GM21360 (cell line): ENCODE measurements at regions not wholly inside any gene's neighbourhood (a gene's known extent, or its start where the extent isn't known, plus 50 kb on each side); places are given as distances from the start of the nearest gene placed in this dataset.

ENCODE experiments used
- ATAC-seq: cut with Tn5 transposase; IDR thresholded peaks from one replicate; pipeline ENCODE4 v1.9.1; 2021; ENCODE audit warnings: mild to moderate bottlenecking, moderate library complexity; ENCODE audit not compliant: unreplicated experiment

- no peak for ATAC-seq
These were observed 187.4 kb upstream of the JARID2 start for GRCh38 chr6:15058200-15059061.

- no peak for ATAC-seq
These were observed 184.7 kb upstream of the JARID2 start for GRCh38 chr6:15061180-15061641.

GRCh38 chr6:15061908-15062515 lies 183.9 kb upstream of the JARID2 start:
- ATAC-seq = no peak

DNA sequence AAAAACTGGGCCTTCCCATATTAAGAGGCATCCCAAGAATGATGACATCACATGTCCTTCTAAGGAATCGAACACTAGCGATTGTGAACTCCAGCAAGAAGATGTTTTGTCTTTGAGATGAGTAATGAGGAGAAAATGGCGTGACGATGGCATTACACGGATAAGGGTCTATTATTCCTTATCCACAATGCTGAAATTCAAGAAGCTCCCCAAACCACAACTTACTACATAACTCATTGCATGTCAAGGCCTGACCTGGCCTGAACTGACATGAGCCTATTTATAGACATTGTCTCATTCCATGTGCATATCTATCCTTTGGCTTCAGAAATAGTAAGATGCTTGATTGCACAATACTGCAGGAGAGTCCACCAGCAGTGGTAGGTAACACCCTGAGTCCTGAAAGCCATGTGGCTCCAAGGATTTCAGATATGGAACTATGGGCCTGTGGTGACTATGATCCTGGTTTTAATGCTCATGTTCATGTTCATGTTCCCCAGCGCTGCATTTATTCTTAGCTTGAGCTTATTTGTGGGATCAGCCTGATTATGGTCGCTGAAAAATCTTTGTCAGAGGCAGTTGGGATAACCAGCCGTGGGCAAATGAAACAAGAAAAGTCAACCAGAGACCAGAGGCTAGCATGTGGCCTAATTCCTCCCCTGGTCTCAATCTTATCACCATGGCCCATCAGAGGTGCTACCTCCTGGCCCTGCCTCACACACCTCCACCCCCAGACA lies 183.2 kb upstream of the JARID2 start:
- no peak for ATAC-seq

DNA sequence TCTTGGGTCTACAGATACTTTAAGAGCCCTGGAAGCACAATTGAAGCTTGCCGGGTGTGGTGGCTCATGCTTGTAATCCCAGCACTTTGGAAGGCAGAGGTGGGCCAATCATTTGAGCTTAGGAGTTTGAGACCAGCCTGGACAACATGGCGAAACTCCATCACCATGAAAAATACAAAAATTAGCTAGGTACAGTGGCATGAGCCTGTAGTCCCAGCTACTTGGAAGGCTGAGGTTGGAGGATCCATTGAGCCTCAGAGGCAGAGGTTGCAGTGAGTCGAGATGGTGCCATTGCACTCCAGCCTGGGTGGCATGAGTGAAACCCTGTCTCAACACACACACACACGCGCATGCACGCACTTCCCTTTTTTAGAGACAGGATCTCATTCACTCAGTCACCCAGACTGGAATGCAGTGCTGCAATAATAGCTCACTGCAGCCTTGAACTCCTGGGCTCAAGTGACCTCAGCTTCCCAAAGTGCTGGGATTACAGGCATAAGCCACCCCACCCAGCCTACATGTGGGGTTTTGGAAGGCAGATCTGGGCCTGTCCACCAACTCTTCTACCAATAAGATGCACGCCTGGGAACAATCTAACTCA lies 182.5 kb upstream of the JARID2 start:
- ATAC-seq = no peak

GRCh38 chr6:15065261-15065989 lies 180.4 kb upstream of the JARID2 start:
- ATAC-seq = no peak

- ATAC-seq = no peak
These were observed 179.6 kb upstream of the JARID2 start for GRCh38 chr6:15066089-15066758.

DNA sequence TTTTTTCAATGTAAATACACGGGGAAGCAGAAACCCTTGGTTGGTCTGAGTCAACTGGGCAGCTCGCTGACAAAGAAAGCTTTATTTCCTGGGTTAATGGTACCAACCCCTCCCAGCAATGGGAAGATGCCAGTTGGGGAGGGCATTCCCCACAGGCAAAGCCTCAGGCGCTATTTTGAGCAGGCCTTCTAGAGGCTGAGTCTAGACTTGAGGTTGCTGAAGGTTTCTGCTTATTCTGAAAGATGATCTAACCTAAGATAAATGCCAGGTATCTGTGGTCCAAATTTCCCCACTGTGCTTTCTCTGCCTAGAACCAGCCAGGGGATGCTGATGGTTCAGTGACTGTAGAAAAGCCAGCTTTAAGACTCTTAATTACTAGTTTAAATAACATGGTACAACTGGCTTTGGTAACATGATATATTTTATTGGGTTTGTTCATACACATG lies 172.5 kb upstream of the JARID2 start:
- ATAC-seq = no peak

DNA sequence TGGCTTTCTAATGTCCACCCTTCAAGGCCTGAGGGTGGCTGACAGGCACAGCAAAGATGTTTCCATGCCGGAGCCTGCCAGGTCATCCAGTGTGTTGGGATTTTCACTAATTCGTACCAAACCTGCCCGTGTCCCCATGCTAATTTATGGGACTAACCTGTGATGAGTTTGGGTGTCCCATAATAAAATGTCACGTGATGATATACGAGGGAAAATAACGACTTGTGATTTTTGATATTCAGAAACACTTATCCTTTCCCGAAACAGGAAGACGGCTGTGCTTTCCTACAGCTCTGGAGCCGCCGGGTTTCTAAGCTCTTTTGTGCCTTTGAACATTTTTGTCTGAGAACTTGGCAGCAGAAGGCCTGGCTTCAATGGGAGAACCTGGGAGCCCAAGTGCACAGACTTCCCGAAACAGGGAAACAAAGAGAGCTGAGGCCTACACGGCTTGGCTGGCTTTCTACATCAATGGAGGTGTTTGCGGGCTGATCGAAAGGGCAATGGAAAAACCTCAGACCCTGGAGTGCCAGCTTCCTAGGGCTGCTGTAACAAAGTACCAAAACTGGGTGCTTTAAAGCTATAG lies 171.9 kb upstream of the JARID2 start:
- no peak for ATAC-seq

GRCh38 chr6:15074806-15075205 lies 171.1 kb upstream of the JARID2 start:
- no peak for ATAC-seq

DNA sequence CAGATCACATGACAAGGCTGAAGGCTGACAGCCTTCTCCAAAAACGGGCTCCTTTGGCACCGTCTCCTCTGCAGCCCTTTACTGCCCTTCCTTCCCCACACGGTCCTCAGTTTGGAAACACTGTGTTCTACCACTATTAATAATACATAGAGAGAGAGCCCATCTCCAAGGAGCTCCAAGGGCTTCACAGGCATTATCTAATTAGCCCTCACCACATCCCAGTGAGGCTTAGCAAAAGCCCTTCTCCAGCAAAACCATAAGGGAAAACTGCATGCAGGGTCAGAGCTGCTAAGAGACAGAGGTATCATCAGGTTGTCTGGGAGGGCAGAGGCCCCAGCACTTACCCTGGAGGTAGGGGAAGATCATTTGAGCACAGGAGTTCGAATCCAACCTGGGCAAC lies 169.3 kb upstream of the JARID2 start:
- ATAC-seq = no peak

DNA sequence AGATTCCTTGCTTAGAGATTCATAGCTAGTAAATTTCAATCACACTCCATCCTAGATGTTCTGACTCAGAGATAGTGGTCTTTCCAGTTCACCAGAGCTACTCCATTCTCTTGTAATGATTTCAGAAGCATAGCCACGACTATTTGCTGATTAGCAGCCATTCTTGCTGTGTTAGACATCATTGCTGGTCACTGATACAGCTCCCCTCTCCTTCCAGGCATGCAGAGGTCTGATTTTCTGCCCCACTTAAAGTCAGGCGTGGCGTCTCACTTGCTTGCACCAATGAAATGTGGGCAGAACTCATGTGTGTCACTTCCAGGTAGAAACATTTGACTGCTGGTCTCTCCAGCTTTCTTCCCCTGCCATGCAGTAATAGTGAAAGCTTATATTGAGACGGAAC lies 168.9 kb upstream of the JARID2 start:
- ATAC-seq = no peak

GRCh38 chr6:15077961-15078360 lies 167.9 kb upstream of the JARID2 start:
- no peak for ATAC-seq

DNA sequence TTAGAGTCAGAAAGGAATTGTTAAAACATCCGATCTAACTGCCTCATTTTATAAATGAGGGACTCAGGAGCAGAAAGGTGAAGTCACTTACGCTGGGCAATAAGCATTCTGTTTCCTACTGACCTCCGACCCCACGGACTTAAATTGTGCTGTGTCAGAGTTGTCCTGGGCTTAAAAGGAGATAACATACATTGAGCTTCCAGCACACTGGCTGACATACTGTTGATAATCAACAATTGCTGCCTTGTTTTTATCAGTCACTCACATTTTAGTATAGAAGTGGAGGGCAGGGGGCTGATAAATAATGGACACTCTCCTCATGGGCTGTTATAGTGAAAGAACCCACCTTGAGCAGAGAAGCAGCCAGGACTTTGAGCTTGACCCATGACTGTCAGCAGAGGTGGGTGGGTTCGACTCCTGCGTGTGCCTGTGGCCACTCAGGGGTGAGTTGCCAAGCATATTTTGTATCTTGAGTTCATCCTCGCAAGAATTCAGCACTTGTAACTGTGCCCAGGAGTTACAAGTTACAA lies 166.5 kb upstream of the JARID2 start:
- no peak for ATAC-seq

GRCh38 chr6:15080895-15081294 lies 165.0 kb upstream of the JARID2 start:
- ATAC-seq = no peak

DNA sequence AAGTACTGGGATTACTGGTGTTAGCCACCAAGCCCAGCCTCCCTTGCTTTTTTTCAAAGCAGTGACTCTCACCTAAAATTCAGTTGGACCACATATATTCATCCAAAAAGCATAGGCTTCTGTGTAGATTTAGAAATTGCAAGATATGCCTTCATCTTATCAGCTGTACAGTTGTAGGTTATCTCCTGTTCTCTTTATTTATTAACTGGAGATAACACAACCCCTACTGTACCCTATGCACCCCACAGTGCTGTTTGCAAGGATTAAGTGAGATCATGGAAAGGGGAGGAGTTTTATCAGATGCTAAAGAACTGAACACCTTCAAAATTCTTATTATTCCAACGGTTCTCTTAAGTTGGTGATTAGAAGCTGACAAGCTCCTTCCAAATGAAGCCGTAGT lies 164.4 kb upstream of the JARID2 start:
- no peak for ATAC-seq

DNA sequence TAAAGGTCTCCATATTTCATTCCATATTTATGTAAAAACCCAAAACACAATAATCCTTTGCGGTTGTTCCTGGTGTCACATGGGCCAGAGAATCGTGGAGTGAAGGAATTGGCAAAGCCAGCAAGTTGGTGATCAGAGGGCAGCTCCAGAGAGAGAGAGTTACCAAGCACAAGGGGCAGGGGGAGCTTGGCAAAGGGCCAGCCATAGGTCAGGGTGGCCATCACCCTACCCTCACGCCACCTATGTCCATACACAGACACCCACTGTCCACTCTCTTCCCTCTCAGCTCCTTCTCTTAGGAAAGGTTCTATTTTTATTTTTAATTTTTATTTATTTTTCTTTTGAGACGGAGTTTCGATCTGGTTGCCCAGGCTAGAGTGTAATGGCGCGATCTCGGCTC lies 163.2 kb upstream of the JARID2 start:
- ATAC-seq = no peak

DNA sequence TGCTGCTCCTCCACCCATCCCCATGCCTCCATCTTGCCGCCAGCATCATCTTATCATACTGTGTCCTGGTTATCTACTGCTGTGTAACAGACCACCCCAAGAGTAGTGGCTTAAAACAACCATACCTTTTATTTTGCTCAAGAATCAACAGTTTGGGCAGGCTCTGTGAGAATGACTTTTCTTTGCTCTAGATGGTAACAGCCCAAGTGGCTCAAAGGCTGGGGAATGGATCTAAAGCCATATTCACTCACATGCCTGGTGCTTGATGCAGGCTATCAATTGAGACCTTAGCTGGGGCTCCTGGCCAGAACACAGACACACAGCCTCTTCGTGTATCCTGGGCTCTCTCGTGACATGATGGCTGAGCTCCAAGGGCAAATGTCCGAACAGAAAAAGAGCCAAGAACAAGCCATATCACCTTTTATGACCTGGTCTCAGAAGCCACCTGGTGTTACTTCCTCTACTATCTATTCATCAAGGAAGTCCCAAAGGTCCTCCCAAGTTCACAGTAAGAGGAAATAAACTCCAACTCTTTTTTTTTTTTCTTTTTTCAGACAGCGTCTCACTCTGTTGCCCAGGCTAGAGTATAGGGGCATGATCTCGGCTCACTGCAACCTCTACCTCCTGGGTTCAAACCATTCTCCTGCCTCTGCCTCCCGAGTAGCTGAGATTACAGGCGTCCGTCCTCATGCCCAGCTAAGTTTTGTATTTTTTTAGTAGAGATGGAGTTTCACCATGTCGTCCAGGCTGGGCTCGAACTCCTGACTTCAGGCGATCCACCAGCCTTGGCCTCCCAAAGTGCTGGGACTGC lies 159.3 kb upstream of the JARID2 start:
- ATAC-seq = no peak

GRCh38 chr6:15087186-15087589 lies 158.7 kb upstream of the JARID2 start:
- ATAC-seq = no peak
